ENCODE measurements at regions not wholly inside any gene's neighbourhood (a gene's known extent, or its start where the extent isn't known, plus 50 kb on each side); places are given as distances from the start of the nearest gene placed in this dataset.

- CTCF ChIA-PET, result no interaction called here
- Histone ChIP-seq H3K27ac (ENCODE audit: low read depth, low read length) (no peak overlapping the region), H3K9me2 (ENCODE audit: insufficient read depth) (no peaks in the 10 kb centered on the region), H3K27me3 (ENCODE audit: insufficient read depth, low read length) (no peaks in the 10 kb centered on the region), H3K36me3 (ENCODE audit: control insufficient read depth in 1 of 2, insufficient read depth in 2 of 2, low read length in 2 of 2) (no peaks in the 10 kb centered on the region), H3K4me2 (ENCODE audit: low read length) (no peak overlapping the region), H3K9ac (ENCODE audit: low read length) (no peak overlapping the region), H3K4me1 (ENCODE audit: control insufficient read depth in 1 of 2, insufficient read depth in 2 of 2, low read length in 2 of 2) (peaks cover 0 to 9% of the 10 kb centered on the region in 2 experiments; a peak in 2 of 4 replicates), H3K4me3 (replicated peaks in 1 of 2; ENCODE audit: low read depth in 1 of 2, low read length in 2 of 2) (no peak overlapping the region), H4K20me1 (ENCODE audit: insufficient read depth) (no peaks in the 10 kb centered on the region), H2AFZ (ENCODE audit: low read depth, low read length, poor library complexity, severe bottlenecking) (no peak overlapping the region), H3K9me3 (ENCODE audit: control insufficient read depth in 1 of 2, insufficient read depth in 1 of 2, low read depth in 1 of 2, low read length in 2 of 2) (no peaks in the 10 kb centered on the region), H3K79me2 (ENCODE audit: insufficient read depth, low read length) (no peaks in the 10 kb centered on the region)
- no peak for DNase-seq (ENCODE audit: low read depth, low spot score)
- no TSS peak for BruUV-seq (replicated peaks)
- POLR2A ChIA-PET, result no interaction called here
- TF ChIP-seq POLR2A (IDR thresholded peaks at IDR 0.05; ENCODE audit: borderline replicate concordance, extremely low read depth, insufficient read depth, insufficient read length), result no peak
- TF ChIP-seq ELF1 (IDR thresholded peaks at IDR 0.05; ENCODE audit: borderline replicate concordance, low read depth), result no peak
- no peak for TF ChIP-seq CEBPB (IDR thresholded peaks at IDR 0.05; ENCODE audit: low read depth)
- TF ChIP-seq ZFX (IDR thresholded peaks at IDR 0.05), result no peak
- TF ChIP-seq SP1 (IDR thresholded peaks at IDR 0.05; ENCODE audit: low read depth), result no peak
- TF ChIP-seq SRF (IDR thresholded peaks at IDR 0.05; ENCODE audit: low read depth), result no peak
- TF ChIP-seq JUND (IDR thresholded peaks at IDR 0.05), result no peak
- no peak for TF ChIP-seq TCF7L2 (IDR thresholded peaks at IDR 0.05; ENCODE audit: borderline replicate concordance, extremely low read depth, insufficient read depth, insufficient read length)
- no peak for TF ChIP-seq ATF3 (IDR thresholded peaks at IDR 0.05)
- TF ChIP-seq FOSL1 (IDR thresholded peaks at IDR 0.05; ENCODE audit: low read depth), result no peak
- TF ChIP-seq REST (IDR thresholded peaks at IDR 0.05; ENCODE audit: low read depth), result no peak
- no peak for TF ChIP-seq EZH2phosphoT487 (IDR thresholded peaks at IDR 0.05; ENCODE audit: borderline replicate concordance)
- no peak for TF ChIP-seq MAX (IDR thresholded peaks at IDR 0.05)
- no peak for TF ChIP-seq SIN3A (IDR thresholded peaks at IDR 0.05; ENCODE audit: low read depth)
- TF ChIP-seq CTCF (IDR thresholded peaks at IDR 0.05 in 2 of 3, conservative IDR thresholded peaks at IDR 0.05 in 1 of 3; ENCODE audit: borderline replicate concordance in 1 of 3, insufficient read depth in 1 of 3, low read depth in 2 of 3, low read length in 2 of 3), result no peak
- no peak for TF ChIP-seq CBX3 (IDR thresholded peaks at IDR 0.05; ENCODE audit: low read depth)
- ATAC-seq, result no peak
- RAD21 ChIA-PET (ENCODE audit: low non-redundant PET in 1 of 2, low total read pairs in 2 of 2, uncharacterized antibody in 2 of 2, unreplicated experiment in 2 of 2), result no interaction called here
- intact Hi-C loops (cut with micrococcal nuclease), result no loop called here
Observed at GRCh38 chr9:107625383-107625984, 135.9 kb upstream of the KLF4 start.

Data from HCT116 (cell line).